Stimulated activated CD8-positive, alpha-beta memory T cell treated with anti-CD3 and anti-CD28 coated beads, Interleukin-7, amount 100 ng/mL, for 24 hours (primary cell): ENCODE measurements at regions not wholly inside any gene's neighbourhood (a gene's known extent, or its start where the extent isn't known, plus 50 kb on each side); places are given as distances from the start of the nearest gene placed in this dataset.

Source experiments
- DNase-seq: peaks from one replicate; pipeline ENCODE4 v3.0.0-alpha.2; 2020; ENCODE audit warnings: low read depth

GRCh38 chr21:38929652-38930051, 123.9 kb downstream of the ETS2 start:
- DNase-seq: no peak

GRCh38 chr21:38929142-38929541, 123.4 kb downstream of the ETS2 start:
- no peak for DNase-seq

GRCh38 chr21:38927776-38928175, 122.0 kb downstream of the ETS2 start:
- no peak for DNase-seq

DNA sequence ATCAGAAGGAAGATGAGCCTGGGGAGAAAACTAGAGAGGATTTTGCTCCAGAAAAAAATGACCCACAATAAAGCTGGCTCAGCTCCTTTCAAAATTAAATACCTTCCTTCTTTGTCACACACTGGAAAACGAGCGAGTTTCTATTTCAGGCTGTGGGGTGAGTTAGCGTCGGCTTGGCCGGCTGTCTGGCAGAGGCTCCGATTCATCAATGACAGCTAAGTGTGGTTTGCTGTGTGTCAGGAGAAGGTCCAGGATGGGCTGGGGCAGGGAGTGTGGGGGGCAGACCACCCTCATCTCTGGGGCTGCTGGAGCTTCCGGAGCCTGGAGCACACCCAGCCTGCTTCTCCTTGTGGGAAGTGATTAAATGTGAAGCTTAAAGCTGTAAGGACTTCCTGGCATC, 120.2 kb downstream of the ETS2 start:
- DNase-seq: no peak

- DNase-seq: no peak
Measured at GRCh38 chr21:38925478-38925877, 119.7 kb downstream of the ETS2 start.

- no peak for DNase-seq
Measured at GRCh38 chr21:38924954-38925353, 119.2 kb downstream of the ETS2 start.

GRCh38 chr21:38923429-38923828, 117.7 kb downstream of the ETS2 start:
- DNase-seq: no peak

- DNase-seq: no peak
Measured at GRCh38 chr21:38922474-38923235, 116.9 kb downstream of the ETS2 start.

- DNase-seq: no peak
Measured at GRCh38 chr21:38921511-38922251, 116.0 kb downstream of the ETS2 start.

DNA sequence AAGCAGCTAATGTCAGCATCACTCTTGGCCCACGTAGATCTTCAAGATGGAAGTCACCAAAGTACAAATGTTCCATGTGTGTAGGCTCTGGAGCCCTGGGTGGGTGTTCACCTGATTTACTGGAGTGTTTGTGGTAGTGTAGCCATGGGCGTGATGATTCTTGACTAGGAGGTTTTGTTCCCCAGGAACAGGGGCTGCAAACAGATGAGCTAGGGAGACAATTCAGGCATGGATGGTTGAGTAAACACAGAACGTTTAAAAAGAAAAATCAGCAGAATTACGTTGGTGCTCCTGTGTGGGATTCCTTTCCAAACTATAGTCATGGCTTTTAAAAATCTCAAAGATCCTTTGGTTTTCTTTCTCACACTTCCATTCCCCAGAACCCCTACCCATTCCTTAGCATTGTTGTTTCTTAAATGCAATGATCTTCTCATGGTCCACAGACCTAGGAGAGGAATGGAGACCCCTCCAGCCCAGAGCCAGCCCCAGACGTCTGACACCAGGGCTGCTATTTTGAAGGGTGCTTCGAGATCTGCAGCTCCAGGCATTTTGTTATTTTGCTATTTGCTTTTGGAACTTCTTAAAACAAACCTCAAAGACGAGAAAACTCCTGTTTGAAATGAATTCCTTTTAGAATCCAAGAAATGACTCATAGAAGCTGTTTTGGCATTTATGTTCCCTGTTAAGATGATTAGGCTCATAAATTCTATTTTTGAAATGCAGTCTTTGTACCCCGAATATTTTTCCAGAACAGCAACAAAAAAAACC, 115.1 kb downstream of the ETS2 start:
- DNase-seq: no peak

GRCh38 chr21:38918607-38919346, 113.0 kb downstream of the ETS2 start:
- no peak for DNase-seq

DNA sequence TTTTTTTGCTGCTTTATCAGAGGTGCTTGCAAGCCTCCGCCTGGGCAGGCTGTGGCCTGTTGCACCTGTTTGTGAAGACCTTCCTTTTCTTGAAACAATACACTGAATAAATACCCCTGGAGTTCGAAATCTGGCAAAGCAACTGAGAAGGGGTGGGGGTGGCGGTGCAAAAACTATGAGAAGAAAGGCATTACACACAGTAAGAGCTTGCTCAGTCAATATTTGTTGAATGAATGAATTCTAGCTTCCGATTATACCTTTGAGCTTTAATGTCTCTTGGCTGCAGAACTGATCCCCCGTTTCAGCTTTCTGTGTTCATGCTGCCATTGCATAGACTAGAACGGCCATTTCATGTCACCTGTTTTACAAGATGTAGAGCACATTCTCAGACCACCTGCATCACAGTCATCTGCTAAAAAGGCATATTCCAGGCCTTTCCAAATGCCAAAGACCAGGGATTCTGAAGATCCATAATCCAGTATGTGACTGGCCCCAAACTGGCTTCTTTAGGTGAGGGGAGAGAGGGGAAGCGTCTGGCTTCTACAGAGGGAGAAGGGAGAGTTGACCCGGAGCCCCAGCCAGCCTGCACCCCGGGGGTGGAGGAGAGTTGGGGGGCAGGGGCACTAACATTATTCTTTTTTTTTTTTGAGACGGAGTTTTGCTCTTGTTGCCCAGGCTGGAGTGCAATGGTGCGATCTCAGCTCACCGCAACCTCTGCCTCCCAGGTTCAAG, 111.5 kb downstream of the ETS2 start:
- DNase-seq: no peak

- no peak for DNase-seq
Measured at GRCh38 chr21:38916214-38916964, 110.7 kb downstream of the ETS2 start.

GRCh38 chr21:38915546-38915945, 109.8 kb downstream of the ETS2 start:
- no peak for DNase-seq

DNA sequence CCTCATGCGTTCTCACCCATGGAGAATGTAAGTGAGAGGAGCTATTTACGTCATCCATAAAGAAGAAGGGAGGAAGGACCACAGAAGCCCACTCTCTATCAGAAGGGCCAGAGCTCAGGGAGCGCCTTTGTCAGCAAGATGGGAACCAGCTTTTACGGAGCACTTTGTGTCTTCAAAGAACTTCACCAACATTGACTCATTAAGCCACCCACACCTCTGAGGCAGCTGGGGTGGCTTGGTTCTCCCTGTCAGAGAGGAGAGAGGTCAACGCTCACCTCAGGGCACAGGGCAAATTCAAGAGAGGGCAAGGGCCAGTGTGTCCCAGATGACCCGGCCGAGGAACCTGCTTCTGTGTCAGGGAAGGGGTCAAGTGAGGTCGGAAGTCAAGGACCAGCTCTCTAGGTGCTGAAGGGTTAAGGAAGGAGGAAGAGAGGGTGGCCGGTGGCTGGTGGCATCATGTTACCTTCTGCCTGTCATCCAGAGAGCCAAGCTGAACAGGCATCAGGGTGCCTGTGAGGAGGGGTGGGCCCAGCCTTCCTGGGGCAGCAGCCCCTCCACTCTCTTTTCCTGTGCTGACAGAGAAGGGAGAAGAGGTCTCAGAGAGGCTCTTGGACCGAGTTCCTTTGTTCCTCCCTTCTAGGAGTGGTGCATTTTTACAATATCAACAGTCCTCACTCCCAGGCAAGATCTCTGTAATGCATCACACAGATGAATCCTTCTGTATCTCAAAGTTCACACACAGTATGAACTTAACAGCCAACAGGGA, 109.0 kb downstream of the ETS2 start:
- no peak for DNase-seq

- no peak for DNase-seq
Measured at GRCh38 chr21:38913893-38914527, 108.3 kb downstream of the ETS2 start.

DNA sequence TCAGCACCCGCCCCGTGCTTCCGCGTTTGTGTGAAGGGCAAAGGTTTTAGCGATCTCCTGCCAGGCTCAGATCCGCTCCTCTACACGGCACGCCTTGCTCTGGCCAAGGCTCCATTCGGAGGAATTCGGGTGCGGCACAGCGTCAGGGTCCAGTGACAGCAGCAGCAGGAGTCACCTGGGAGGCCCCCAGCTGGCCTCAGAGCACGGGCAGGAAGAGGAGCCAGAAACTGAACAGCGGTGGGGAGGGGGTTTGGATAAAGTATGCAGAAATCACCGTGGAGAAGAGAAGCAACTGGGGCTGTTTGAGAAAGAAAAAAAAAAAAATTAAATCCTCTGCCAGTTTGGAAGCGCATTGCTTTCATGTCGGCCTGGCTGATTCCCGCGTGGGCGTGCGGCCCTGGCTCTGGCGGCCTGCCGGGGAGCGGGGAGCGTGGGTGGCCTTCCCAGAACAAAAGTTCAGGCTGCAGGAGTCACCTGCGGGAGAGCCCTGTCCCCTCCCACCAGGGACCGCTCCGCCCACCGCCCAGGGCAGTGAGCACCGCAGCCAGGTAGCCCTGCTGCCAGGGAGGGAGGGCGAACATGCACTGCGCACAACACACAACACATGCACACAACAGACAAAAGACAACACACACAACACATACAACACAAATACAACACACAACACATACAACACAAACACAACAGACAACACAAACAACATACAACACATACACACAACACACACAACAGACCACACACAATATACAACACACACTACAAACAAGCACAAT, 107.6 kb downstream of the ETS2 start:
- DNase-seq: no peak

DNA sequence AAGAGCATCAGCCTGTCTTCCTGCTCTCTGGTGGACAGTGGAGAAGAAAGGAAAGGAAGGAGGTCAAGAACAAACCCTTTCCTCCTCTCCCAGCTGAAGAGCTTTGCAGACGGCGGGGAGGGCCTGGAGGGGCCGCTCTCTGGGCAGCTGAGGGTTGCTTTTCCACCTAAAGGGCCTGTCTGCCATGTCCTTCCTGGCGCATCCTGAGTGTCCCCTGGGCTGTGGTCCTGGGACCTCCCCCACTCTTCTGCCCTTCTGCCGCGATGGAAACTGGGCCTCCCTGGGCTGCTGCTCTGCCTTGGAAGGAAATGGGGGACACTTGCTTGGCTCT, 107.0 kb downstream of the ETS2 start:
- no peak for DNase-seq

DNA sequence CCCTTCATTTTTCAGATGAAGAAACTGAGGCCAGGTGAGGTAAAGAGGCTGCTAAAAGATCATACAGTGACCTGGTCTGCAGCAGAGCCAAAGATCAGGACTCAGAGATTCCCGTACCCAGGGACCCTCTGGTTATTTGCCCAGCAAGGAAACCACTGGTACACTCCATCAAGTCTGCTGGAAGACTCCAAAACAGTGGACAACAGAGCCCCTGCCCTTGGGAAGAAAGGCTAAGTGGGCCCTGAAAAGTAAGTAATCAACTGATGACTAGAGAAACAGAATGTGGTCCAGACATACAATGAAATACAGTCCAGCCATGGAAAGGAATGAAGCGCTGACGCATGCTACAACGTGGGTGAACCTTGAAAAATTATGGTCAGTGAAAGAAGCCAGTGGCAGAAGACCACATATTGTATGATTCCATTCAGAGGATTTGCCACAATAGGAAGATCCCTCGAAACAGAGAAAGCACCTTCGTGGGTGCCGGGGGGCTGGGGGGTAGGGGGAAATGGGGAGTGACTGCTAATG, 106.4 kb downstream of the ETS2 start:
- DNase-seq: no peak
